Peyer's patch (tissue), 4 donors: ENCODE measurements at regions not wholly inside any gene's neighbourhood (a gene's known extent, or its start where the extent isn't known, plus 50 kb on each side); places are given as distances from the start of the nearest gene placed in this dataset.
"Not testable (repeated sequence)": the region's sequence is repeated elsewhere in the genome, so short reads cannot be mapped to it uniquely, and the experiment has no call there.

ENCODE experiments used
- POLR2A ChIP-seq, 2 donors: fragments of 450-650 bp; IDR thresholded peaks; one replicate each; pipeline ENCODE4 v1.5.1; 2017; ENCODE audit warnings: antibody characterized with exemption in 2 of 2, mild to moderate bottlenecking in 2 of 2, moderate library complexity in 2 of 2
- TF ChIP-seq, protein P1 (sequence below), 6 experiments: fragments of 450-650 bp in 4 of 6; fragments of 200-600 bp in 2 of 6; sonication (generic) in 1 of 6; IDR thresholded peaks; one replicate each; pipeline ENCODE4 v1.5.1; 2017 to 2019; ENCODE audit warnings: antibody characterized with exemption in 6 of 6, mild to moderate bottlenecking in 3 of 6, moderate library complexity in 1 of 6

DNA sequence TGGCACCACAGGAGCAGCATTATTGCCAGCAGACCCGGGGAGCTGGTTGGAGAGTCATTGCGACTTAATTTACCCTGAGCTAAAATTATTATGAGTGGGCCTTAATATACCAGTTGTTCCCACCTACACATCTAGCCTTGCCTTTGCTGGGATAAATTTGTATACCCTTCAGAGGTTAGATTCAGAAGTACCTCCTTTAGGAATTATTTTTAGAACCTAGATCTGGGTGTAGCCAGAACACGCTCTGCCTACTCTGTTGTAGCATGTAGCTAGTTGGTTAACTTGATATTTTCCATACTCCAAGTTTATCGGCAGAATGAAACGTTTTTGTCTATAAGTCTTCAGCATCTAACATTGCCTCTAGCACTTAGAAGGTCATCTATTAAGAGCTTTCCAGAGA lies 65.5 kb upstream of the SEC22B start:
- not testable (repeated sequence) for TF ChIP-seq POLR2A (IDR thresholded peaks at IDR 0.05)
- TF ChIP-seq, protein P1, sequence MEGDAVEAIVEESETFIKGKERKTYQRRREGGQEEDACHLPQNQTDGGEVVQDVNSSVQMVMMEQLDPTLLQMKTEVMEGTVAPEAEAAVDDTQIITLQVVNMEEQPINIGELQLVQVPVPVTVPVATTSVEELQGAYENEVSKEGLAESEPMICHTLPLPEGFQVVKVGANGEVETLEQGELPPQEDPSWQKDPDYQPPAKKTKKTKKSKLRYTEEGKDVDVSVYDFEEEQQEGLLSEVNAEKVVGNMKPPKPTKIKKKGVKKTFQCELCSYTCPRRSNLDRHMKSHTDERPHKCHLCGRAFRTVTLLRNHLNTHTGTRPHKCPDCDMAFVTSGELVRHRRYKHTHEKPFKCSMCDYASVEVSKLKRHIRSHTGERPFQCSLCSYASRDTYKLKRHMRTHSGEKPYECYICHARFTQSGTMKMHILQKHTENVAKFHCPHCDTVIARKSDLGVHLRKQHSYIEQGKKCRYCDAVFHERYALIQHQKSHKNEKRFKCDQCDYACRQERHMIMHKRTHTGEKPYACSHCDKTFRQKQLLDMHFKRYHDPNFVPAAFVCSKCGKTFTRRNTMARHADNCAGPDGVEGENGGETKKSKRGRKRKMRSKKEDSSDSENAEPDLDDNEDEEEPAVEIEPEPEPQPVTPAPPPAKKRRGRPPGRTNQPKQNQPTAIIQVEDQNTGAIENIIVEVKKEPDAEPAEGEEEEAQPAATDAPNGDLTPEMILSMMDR (IDR thresholded peaks at IDR 0.05) = not testable (repeated sequence)
